Activated naive CD4-positive, alpha-beta T cell (primary cell): ENCODE measurements at regions not wholly inside any gene's neighbourhood (a gene's known extent, or its start where the extent isn't known, plus 50 kb on each side); places are given as distances from the start of the nearest gene placed in this dataset.
"Not testable (repeated sequence)": the region's sequence is repeated elsewhere in the genome, so short reads cannot be mapped to it uniquely, and the experiment has no call there.

Experiments
- DNase-seq, 4 experiments: peaks; one replicate each; lab custom pipeline; 2025; lab: John Stamatoyannopoulos, UW

DNA sequence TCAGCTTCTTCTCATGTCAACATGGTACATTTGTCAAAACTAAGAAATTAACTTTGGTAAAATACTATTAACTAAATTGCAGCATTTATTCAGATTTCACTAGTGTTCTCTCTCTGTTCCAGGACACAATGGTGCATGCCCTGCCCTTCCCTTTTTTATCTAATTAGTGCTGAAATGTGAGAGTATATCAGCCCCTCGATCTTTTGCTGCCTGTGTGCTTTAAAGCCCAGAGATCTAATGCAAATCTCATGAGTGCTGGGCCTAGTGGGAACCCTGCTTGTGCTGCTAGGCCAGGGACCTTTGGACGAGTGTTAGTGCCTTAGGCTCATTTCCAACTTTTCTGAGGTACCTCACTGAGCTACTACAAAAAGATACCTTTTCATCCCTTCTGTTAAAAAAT is 221.1 kb upstream of the EDNRB start:
- DNase-seq: no peak

DNA sequence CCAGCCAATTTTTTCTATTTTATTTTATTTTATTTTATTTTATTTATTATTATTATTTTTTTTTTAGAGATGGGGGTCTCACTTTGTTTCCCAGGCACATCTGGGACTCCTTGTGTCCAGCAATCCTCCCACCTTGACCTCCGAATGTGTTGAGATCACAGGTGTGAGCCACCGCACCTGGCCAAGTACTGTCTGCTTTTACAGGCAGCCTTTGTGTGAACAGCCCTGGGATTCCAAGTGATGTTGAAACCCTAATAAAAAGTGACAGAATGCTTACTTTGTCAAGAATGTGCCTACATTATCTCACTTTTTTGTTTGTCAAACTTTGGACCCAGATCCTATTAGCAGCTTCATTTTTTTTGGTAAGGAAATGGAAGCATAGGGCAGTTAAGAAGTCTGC is 220.1 kb upstream of the EDNRB start:
- no peak for DNase-seq

DNA sequence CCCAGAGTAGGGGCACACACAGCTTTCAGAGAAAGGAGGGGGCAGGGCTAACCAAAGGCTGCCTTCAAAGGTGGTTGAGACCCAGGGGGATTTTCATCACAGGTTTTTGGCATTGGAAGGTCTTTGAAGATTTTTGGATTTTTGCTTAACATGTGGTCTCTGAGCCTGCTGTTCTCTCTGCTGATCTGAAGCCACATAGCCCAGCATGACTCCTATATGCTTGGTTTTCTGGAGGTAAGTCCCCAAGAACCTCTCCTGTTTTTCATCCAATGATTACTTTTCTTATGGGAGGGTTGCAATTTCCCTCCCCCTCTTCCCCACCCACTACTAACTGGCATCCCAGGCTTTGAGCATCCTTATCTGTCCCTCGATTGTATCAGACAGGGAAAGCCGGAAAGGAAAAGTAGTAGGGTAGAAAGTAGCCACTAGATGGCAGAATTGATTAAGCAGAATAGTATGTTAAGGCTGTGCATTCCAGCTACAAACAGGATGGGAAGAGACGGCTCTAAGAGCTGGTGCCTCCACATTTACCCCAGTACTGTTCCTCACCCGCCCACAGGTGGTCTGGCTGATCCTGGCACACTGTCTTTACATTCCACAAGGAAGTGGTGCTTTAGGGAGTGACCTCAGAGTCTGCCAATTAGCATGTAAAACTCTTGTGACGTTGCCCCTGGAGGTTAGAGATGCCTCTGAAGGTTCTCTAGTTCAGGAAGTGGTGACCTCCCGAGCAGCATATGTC is 218.9 kb upstream of the EDNRB start:
- DNase-seq: no peak

DNA sequence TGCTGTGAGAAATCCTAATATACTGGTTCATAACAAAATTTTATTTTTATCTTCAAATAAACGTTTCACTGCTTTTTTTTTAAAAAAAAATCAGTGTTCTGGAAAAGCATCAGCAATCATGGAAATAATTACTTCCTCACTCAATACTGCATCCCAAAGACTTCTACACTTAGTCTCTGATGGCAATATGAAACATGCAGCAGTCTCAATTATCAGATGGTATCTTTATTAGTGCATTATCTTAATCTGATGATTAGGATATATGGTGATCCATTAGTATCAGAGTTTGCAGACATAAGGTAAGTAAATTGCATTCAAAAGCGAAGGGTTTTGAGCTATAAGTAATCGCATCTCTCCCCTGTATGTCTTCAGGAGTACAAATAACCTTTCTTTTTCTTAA is 218.3 kb upstream of the EDNRB start:
- no peak for DNase-seq

DNA sequence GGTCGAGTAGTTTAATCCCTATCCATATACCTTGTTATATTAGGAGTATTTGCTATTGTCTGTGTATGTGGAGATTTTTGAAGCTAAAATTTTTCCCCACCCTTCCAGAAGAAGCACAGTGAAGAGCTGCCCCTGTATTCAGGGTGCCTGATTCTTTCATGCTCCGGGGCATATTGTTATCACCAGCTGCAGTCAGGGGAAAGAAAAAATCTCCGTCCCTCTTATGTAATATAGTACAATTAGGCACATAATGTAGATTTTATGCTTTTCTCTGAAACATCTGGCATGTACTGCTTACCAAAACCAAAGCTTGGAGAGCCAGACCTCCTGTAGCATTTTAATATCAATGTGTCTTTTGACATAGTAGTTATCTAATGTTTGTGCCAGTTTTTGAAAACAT is 214.9 kb upstream of the EDNRB start:
- no peak for DNase-seq

DNA sequence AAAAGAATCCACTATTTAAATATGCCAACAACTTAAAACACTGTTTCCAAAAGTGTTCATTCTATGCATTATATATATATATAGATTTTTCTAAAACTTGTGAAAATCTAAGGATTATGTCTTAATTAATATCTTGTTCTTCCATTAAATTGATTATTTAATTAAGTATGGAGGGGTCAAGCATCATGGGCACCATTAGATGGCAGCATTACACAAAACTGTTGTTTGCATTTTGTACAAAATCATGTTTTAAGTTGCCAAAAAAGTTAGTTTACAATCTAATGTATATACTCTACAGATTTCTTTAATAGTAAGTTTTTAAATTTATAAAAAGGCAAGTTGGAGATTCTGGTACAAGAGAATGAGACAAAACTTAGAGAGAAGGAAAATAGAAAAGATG is 213.2 kb upstream of the EDNRB start:
- DNase-seq: no peak

DNA sequence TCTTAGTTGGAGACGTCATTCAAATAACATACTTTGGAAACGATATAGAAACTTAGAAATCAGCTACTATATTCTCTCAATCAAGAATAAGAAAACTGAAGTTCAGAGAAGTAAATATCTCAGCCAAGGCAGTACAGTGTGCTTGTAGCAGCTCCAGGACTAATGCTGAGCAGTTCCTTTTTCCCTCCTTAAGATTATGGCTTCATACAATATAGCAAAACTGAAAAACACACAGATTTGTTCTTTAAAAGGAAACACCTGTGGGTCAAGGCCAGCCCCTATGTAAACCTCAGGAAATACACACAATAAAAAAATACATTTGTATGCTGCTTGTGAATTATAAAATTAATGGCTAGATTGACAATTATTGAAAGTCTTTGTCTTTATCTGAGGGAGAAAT is 212.7 kb upstream of the EDNRB start:
- no peak for DNase-seq

DNA sequence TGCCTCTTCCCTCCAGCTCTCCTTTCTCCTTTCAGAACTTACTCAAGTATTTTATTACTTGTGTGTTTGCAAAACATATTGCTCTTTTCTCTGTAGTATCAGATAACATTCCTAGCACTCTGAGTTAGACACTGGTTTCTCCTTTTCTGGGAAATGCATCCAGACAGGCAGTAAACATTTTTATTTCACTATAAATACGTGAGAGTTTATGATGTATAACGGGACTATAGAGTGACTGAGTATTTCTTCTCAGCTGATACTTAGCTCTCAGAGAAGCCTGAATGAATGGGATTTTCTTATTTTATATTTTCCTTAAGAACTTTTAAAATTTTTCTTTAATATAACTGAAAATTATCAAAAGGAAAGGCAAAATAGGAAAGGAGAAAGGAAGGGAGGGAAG is 211.2 kb upstream of the EDNRB start:
- no peak for DNase-seq

- no peak for DNase-seq
These were observed 210.7 kb upstream of the EDNRB start for GRCh38 chr13:78129359-78129758.

DNA sequence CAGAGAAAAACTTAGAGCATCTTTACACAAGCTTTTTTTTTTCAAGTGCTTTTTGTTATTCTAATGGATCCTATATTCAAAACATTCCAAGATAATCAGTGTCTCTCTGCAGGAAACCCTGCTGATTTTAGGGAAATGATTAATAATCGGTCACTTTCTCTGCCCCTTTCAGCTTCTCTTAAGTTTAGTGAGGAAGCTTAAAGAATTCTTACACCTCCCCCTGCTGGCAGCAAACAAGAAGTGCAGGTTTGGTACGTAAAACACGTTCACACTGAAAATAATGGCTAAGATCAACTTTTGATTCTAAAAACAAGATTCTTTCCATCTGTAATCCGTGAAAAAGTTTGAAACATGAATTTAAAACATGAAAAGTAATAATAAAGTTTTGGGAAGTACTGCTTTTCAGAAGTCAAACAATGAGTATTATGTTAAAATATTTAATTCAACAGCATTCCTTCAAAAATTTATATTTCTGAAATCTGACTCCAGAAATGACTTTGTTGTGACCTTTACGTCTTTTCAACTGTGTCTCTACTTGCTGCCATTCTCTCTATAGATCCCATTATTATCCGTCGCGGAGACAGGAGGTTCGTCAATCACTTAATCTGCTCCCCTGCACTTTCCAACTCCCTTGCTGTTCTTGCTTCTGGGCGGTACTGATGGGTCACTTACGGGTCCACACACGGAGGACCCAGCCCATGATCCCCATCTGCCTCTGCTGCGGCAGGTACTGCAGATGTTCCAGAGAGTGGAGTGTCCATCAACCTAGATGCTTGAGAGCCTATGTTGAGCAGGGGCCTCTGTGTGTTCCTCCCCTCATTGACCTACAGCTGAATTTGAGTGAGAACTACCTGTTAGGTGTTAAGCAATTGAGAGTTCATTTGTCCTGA is 203.1 kb upstream of the EDNRB start:
- DNase-seq: peak in 1 of 4 experiments; percentile 0

- no peak for DNase-seq
These were observed 202.4 kb upstream of the EDNRB start for GRCh38 chr13:78121001-78121400.

DNA sequence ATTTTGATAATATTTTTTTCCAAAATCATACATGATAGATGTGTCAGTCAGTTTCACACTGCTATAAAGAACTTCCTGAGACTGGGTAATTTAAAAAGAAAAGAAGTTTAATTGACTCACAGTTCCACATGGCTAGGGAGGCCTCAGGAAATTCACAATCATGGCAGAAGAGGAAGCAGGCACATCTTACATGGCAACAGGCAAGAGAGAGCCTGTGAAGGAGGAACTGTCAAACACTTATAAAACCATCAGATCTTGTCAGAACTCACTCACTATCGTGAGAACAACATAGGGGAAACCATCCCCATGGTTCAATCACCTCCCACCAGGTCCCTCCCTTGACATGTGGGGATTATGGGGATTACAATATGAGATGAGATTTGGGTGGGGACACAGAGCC is 201.5 kb upstream of the EDNRB start:
- DNase-seq: not testable (repeated sequence)

GRCh38 chr13:78117070-78117469 is 198.4 kb upstream of the EDNRB start:
- not testable (repeated sequence) for DNase-seq

- no peak for DNase-seq
These were observed 187.0 kb upstream of the EDNRB start for GRCh38 chr13:78105656-78106055.

GRCh38 chr13:78103936-78104335 is 185.3 kb upstream of the EDNRB start:
- DNase-seq: no peak

DNA sequence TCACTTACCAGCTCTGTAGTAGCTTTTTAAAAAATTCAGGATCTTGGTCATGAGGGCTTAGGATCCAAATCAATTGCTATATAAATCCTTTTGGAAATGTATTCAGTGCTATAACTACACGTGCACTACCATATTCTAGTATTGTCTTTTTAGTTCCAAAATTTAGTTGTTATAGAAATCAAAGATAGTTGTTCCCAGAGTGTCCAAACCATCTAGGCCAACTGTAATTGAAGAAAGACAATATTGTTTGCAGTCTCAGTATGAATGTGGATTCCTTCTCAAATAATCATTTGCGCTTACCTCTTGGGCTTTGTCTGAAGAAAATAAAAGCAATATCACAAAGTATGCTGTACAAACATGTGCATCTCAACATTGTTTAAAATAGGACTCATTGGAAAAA is 184.1 kb upstream of the EDNRB start:
- DNase-seq: no peak

- DNase-seq: no peak
These were observed 183.6 kb upstream of the EDNRB start for GRCh38 chr13:78102121-78102677.

DNA sequence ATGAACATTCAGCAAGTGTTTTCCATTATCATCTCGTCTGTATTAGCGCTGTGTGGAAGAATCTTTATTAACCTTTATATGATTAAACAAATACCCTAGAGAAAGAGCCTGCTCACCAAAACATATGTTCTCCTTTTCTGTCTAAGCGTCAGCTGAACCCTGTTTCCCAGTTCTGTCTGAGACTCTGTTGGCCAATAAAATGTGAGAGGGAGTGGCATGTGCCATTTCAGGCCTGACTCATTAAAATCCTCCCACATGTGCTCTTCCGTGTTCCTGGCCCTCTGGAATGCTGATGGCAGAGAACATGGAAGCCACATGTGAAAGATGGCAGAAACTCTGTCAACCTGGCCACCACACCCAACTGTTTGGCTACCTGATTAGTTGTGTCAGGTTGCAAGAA is 181.9 kb upstream of the EDNRB start:
- DNase-seq: no peak

DNA sequence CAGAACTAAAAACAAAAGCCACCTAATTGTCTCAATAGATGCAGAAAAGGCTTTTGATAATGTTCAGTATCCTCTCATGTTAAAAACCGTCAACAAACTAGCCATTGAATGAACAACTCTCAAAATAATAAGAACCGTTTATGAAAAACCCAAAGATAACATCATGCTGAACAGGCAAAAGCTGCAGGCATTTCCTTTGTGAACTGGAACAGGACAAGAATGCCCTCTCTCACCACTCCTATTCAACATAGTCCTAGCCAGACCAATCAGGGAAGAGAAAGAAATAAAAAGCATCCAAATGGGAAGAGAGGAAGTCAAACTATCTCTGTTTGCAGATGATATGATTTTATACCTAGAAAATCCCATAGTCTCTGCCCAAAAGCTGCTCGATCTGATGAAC is 179.6 kb upstream of the EDNRB start:
- no peak for DNase-seq

DNA sequence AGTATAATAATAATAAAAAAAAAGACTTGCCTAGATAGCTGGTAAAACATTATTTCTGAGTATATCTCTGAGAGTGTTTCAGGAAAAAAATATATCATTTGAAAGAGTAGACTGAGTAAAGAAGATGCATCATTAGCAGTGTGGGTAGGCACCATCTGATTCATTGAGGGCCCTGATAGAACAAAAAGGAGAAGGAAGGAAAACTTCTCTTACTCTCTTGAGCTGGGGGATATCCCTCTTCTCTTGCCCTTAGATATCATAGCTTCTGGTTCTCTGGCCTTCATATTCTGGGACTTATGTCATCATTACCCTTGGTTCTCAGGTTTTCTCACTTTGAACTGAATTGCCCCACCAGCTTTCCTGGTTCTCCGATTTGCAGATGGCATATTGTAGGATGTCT is 177.6 kb upstream of the EDNRB start:
- no peak for DNase-seq

DNA sequence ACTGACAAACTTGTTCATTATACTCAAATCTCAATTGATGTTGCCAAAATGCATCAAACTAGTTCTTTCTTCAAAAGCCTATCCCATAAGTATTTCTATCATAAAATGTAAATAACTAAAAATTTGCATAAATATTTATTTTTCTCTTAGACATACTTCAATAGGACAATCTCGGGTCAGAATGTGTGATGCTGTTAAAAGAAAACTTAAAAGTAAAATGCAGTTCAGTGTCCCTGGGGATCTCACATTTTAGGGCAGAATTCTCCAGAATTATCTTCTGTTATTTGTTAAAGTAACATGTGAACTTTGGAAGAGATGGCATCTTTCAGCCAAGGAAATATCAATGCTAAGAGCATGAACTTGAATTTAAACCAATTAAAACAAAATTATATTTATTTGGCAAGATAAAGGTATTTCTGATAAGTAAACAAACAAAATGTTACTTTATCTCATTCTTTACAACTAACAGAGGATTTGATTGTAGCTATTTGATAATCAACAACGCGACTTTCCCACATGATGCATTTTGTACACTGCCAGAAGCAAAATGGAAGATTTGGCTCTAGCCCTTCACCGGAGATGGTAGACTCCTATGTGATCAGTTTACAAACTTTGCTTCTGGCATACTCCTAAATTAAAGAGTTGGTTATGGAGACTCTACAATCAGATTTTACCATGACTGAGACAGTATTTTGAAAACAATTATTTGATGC is 169.5 kb upstream of the EDNRB start:
- DNase-seq: no peak

- no peak for DNase-seq
These were observed 167.0 kb upstream of the EDNRB start for GRCh38 chr13:78085434-78086225.
